ENCODE measurements at regions not wholly inside any gene's neighbourhood (a gene's known extent, or its start where the extent isn't known, plus 50 kb on each side); places are given as distances from the start of the nearest gene placed in this dataset.
"Not testable (repeated sequence)": the region's sequence is repeated elsewhere in the genome, so short reads cannot be mapped to it uniquely, and the experiment has no call there.

DNA sequence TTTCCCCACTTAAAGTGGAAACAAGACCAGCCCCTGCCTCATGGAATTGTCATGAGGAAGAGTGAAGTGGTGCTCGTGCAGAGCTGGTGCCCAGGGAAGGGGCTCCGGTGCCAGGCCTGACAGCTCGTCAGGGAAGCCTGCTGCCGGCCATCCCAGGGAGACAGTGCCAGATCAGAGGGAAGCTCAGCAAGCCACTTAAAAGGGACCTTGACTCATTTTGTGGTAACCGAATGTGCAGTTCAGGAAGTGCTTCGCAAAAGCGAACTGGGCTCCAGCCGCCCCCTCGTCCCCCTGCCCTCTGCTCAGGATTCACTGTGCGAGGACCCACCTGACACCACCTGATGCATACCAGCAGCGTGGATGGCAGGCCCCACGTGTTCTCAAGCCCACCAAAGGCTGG, 209.6 kb upstream of the PLGLB2 start:
- TF ChIP-seq, protein P1, sequence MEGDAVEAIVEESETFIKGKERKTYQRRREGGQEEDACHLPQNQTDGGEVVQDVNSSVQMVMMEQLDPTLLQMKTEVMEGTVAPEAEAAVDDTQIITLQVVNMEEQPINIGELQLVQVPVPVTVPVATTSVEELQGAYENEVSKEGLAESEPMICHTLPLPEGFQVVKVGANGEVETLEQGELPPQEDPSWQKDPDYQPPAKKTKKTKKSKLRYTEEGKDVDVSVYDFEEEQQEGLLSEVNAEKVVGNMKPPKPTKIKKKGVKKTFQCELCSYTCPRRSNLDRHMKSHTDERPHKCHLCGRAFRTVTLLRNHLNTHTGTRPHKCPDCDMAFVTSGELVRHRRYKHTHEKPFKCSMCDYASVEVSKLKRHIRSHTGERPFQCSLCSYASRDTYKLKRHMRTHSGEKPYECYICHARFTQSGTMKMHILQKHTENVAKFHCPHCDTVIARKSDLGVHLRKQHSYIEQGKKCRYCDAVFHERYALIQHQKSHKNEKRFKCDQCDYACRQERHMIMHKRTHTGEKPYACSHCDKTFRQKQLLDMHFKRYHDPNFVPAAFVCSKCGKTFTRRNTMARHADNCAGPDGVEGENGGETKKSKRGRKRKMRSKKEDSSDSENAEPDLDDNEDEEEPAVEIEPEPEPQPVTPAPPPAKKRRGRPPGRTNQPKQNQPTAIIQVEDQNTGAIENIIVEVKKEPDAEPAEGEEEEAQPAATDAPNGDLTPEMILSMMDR (IDR thresholded peaks at IDR 0.05; ENCODE audit: low read length): not testable (repeated sequence)
- TF ChIP-seq EZH2 (optimal IDR thresholded peaks at IDR 0.05; ENCODE audit: low read depth, low read length); EZH2phosphoT487 (IDR thresholded peaks at IDR 0.05; ENCODE audit: low read length): not testable (repeated sequence)

Data from MM.1S (cell line).